HepG2 (cell line): ENCODE measurements at regions not wholly inside any gene's neighbourhood (a gene's known extent, or its start where the extent isn't known, plus 50 kb on each side); places are given as distances from the start of the nearest gene placed in this dataset.

Source experiments
- HMG20B ChIP-seq: conservative IDR thresholded peaks from 2 replicates; pipeline ENCODE4 v1.6.1; 2016; ENCODE audit warnings: missing genetic modification reagents, missing compliant biosample characterization
- NCOR1 ChIP-seq: fragments of 200-600 bp; sonication (generic); IDR thresholded peaks from 2 replicates; pipeline ENCODE4 v1.7.0; 2017; ENCODE audit warnings: antibody characterized with exemption, low read length, borderline replicate concordance
- RFX5 ChIP-seq: IDR thresholded peaks from 2 replicates; pipeline ENCODE4 v1.6.1; 2011; ENCODE audit warnings: low read depth, low read length, improper control_type of control experiment
- STAT5B ChIP-seq: sonication (generic); formaldehyde crosslinking; IDR thresholded peaks from 2 replicates; pipeline ENCODE4 v1.4.0; 2020; ENCODE audit warnings: missing genetic modification reagents
- ZNF292 ChIP-seq: sonication (generic); formaldehyde crosslinking; IDR thresholded peaks from 2 replicates; pipeline ENCODE4 v1.8.1; 2022; ENCODE audit warnings: mild to moderate bottlenecking, low read depth, missing genetic modification reagents, borderline replicate concordance
- ZNF350 ChIP-seq: sonication (generic); formaldehyde crosslinking; IDR thresholded peaks from 2 replicates; pipeline ENCODE4 v1.4.0; 2020; ENCODE audit warnings: mild to moderate bottlenecking, low read depth, missing genetic modification reagents, borderline replicate concordance
- ZNF724P ChIP-seq: sonication (generic); formaldehyde crosslinking; IDR thresholded peaks from 2 replicates; pipeline ENCODE4 v1.8.0; 2022; ENCODE audit warnings: missing genetic modification reagents, borderline replicate concordance
- TF ChIP-seq, protein P1 (sequence below): sonication (generic); formaldehyde crosslinking; IDR thresholded peaks from 2 replicates; pipeline ENCODE4 v1.5.0; 2020; ENCODE audit warnings: mild to moderate bottlenecking, missing genetic modification reagents, moderate library complexity
- TF ChIP-seq, protein P2 (sequence below): sonication (generic); formaldehyde crosslinking; IDR thresholded peaks from 2 replicates; pipeline ENCODE4 v1.4.0; 2020; ENCODE audit warnings: missing genetic modification reagents
- TF ChIP-seq, protein P3 (sequence below): sonication (generic); formaldehyde crosslinking; IDR thresholded peaks from 2 replicates; pipeline ENCODE4 v1.4.0; 2020; ENCODE audit warnings: missing genetic modification reagents
- TF ChIP-seq, protein P4 (sequence below): sonication (generic); formaldehyde crosslinking; IDR thresholded peaks from 2 replicates; pipeline ENCODE4 v1.4.0; 2020; ENCODE audit warnings: missing genetic modification reagents, borderline replicate concordance

DNA sequence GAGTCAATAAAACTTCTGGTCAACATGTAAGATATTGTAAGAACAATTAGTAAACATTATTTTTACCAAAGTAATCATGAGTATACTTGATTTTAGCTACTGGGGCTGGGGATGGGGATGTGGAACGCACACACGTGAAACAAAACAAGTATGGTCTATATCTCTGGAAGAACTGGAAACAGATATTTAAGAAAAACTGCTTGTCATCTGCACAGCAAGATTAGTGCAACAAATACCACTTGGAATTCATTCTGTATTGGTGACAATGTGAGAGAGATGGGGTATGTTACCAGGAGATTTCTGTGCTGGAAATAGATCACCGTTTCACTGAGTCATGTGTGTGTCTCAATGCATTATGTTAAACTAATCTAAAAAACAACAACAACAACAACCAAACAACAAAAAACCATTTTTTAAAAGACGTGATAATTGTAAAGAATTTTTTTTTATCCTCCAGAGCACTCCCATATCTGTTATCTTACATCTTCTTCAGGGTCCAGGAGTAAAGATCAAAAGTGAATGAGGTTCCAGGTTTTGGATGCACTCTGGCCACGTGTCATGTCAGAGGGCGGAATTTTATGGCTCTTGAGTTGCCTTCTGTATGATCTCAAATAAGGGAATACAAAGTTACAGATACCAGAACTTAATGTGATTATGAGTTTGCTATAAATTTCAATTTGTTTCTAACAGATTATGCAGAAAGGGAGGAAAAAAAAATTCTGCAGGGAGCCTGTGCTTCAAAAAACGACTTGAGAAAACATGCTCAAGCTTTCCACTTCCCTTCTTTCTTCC, 153.0 kb downstream of the BBOX1 start:
- TF ChIP-seq ZNF350 (no peak), ZNF724P (CRISPR knock-in tag) (no peak), HMG20B (no peak), ZNF292 (CRISPR knock-in tag) (no peak), NCOR1 (no peak), STAT5B (CRISPR knock-in tag) (no peak), RFX5 (no peak)
- TF ChIP-seq, protein P1, sequence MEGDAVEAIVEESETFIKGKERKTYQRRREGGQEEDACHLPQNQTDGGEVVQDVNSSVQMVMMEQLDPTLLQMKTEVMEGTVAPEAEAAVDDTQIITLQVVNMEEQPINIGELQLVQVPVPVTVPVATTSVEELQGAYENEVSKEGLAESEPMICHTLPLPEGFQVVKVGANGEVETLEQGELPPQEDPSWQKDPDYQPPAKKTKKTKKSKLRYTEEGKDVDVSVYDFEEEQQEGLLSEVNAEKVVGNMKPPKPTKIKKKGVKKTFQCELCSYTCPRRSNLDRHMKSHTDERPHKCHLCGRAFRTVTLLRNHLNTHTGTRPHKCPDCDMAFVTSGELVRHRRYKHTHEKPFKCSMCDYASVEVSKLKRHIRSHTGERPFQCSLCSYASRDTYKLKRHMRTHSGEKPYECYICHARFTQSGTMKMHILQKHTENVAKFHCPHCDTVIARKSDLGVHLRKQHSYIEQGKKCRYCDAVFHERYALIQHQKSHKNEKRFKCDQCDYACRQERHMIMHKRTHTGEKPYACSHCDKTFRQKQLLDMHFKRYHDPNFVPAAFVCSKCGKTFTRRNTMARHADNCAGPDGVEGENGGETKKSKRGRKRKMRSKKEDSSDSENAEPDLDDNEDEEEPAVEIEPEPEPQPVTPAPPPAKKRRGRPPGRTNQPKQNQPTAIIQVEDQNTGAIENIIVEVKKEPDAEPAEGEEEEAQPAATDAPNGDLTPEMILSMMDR (CRISPR knock-in tag) = no peak
- TF ChIP-seq, protein P2, sequence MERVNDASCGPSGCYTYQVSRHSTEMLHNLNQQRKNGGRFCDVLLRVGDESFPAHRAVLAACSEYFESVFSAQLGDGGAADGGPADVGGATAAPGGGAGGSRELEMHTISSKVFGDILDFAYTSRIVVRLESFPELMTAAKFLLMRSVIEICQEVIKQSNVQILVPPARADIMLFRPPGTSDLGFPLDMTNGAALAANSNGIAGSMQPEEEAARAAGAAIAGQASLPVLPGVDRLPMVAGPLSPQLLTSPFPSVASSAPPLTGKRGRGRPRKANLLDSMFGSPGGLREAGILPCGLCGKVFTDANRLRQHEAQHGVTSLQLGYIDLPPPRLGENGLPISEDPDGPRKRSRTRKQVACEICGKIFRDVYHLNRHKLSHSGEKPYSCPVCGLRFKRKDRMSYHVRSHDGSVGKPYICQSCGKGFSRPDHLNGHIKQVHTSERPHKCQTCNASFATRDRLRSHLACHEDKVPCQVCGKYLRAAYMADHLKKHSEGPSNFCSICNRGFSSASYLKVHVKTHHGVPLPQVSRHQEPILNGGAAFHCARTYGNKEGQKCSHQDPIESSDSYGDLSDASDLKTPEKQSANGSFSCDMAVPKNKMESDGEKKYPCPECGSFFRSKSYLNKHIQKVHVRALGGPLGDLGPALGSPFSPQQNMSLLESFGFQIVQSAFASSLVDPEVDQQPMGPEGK (CRISPR knock-in tag) = no peak
- TF ChIP-seq, protein P3, sequence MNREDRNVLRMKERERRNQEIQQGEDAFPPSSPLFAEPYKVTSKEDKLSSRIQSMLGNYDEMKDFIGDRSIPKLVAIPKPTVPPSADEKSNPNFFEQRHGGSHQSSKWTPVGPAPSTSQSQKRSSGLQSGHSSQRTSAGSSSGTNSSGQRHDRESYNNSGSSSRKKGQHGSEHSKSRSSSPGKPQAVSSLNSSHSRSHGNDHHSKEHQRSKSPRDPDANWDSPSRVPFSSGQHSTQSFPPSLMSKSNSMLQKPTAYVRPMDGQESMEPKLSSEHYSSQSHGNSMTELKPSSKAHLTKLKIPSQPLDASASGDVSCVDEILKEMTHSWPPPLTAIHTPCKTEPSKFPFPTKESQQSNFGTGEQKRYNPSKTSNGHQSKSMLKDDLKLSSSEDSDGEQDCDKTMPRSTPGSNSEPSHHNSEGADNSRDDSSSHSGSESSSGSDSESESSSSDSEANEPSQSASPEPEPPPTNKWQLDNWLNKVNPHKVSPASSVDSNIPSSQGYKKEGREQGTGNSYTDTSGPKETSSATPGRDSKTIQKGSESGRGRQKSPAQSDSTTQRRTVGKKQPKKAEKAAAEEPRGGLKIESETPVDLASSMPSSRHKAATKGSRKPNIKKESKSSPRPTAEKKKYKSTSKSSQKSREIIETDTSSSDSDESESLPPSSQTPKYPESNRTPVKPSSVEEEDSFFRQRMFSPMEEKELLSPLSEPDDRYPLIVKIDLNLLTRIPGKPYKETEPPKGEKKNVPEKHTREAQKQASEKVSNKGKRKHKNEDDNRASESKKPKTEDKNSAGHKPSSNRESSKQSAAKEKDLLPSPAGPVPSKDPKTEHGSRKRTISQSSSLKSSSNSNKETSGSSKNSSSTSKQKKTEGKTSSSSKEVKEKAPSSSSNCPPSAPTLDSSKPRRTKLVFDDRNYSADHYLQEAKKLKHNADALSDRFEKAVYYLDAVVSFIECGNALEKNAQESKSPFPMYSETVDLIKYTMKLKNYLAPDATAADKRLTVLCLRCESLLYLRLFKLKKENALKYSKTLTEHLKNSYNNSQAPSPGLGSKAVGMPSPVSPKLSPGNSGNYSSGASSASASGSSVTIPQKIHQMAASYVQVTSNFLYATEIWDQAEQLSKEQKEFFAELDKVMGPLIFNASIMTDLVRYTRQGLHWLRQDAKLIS (CRISPR knock-in tag) = no peak
- TF ChIP-seq, protein P4, sequence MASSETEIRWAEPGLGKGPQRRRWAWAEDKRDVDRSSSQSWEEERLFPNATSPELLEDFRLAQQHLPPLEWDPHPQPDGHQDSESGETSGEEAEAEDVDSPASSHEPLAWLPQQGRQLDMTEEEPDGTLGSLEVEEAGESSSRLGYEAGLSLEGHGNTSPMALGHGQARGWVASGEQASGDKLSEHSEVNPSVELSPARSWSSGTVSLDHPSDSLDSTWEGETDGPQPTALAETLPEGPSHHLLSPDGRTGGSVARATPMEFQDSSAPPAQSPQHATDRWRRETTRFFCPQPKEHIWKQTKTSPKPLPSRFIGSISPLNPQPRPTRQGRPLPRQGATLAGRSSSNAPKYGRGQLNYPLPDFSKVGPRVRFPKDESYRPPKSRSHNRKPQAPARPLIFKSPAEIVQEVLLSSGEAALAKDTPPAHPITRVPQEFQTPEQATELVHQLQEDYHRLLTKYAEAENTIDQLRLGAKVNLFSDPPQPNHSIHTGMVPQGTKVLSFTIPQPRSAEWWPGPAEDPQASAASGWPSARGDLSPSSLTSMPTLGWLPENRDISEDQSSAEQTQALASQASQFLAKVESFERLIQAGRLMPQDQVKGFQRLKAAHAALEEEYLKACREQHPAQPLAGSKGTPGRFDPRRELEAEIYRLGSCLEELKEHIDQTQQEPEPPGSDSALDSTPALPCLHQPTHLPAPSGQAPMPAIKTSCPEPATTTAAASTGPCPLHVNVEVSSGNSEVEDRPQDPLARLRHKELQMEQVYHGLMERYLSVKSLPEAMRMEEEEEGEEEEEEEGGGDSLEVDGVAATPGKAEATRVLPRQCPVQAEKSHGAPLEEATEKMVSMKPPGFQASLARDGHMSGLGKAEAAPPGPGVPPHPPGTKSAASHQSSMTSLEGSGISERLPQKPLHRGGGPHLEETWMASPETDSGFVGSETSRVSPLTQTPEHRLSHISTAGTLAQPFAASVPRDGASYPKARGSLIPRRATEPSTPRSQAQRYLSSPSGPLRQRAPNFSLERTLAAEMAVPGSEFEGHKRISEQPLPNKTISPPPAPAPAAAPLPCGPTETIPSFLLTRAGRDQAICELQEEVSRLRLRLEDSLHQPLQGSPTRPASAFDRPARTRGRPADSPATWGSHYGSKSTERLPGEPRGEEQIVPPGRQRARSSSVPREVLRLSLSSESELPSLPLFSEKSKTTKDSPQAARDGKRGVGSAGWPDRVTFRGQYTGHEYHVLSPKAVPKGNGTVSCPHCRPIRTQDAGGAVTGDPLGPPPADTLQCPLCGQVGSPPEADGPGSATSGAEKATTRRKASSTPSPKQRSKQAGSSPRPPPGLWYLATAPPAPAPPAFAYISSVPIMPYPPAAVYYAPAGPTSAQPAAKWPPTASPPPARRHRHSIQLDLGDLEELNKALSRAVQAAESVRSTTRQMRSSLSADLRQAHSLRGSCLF (CRISPR knock-in tag) = no peak
